ENCODE measurements at regions not wholly inside any gene's neighbourhood (a gene's known extent, or its start where the extent isn't known, plus 50 kb on each side); places are given as distances from the start of the nearest gene placed in this dataset.

GRCh38 chr1:38269923-38270848, 223.6 kb upstream of the POU3F1 start:
- no peak for TF ChIP-seq CTCF (IDR thresholded peaks at IDR 0.05)
- no peak for TF ChIP-seq POLR2AphosphoS5 (IDR thresholded peaks at IDR 0.05)
